ENCODE measurements at regions not wholly inside any gene's neighbourhood (a gene's known extent, or its start where the extent isn't known, plus 50 kb on each side); places are given as distances from the start of the nearest gene placed in this dataset.

- BruUV-seq (replicated peaks): no TSS peak
- intact Hi-C loops (cut with micrococcal nuclease; ENCODE audit: unreplicated experiment): no loop called here
Observed at GRCh38 chr16:86243123-86243473, 267.2 kb upstream of the FOXF1 start.

More at GRCh38 chr16:86243123-86243473, 267.2 kb upstream of the FOXF1 start:
- TF ChIP-seq CREM (IDR thresholded peaks at IDR 0.05; ENCODE audit: low read depth): no peak
- no peak for TF ChIP-seq HDAC2 (IDR thresholded peaks at IDR 0.05)
- no peak for TF ChIP-seq TCF12 (IDR thresholded peaks at IDR 0.05; ENCODE audit: low read depth, low read length)
- TF ChIP-seq PRDM15 (CRISPR knock-in tag; IDR thresholded peaks at IDR 0.05): no peak
- no peak for TF ChIP-seq CREB1 (IDR thresholded peaks at IDR 0.05; ENCODE audit: low read depth)
- TF ChIP-seq TBL1XR1 (IDR thresholded peaks at IDR 0.05; ENCODE audit: low read depth, low read length): no peak
- no peak for TF ChIP-seq SMAD1 (IDR thresholded peaks at IDR 0.05; ENCODE audit: low read depth, partially characterized antibody)
- TF ChIP-seq CBX3 (IDR thresholded peaks at IDR 0.05; ENCODE audit: borderline replicate concordance, low read depth): no peak
- no peak for TF ChIP-seq IKZF1 (conservative IDR thresholded peaks at IDR 0.05)
- TF ChIP-seq SIN3A (IDR thresholded peaks at IDR 0.05; ENCODE audit: low read depth, low read length): no peak
- TF ChIP-seq CTCF (IDR thresholded peaks at IDR 0.05 in 2 of 3, conservative IDR thresholded peaks at IDR 0.05 in 1 of 3; ENCODE audit: control insufficient read depth in 2 of 3, extremely low read depth in 1 of 3, insufficient read depth in 1 of 3, low read depth in 3 of 3, low read length in 3 of 3): no peak
- H3K9me3 ChIP-seq (replicated peaks; ENCODE audit: control insufficient read depth, insufficient read depth, low read length): no peaks in the 10 kb centered on the region; the same call in 2 of the 3 replicates
- H3K79me2 ChIP-seq (ENCODE audit: control insufficient read depth, insufficient read depth, low read length): no peaks in the 10 kb centered on the region
- H3K4me1 ChIP-seq (ENCODE audit: control insufficient read depth, insufficient read depth, low read length): no peaks in the 10 kb centered on the region
- H3K9ac ChIP-seq (ENCODE audit: control insufficient read depth, insufficient read depth, low read length): no peak overlapping the region
- POLR2A ChIA-PET: no interaction called here
- CTCF ChIA-PET: no interaction called here
- no peak overlapping the region for H3K4me2 ChIP-seq (ENCODE audit: control insufficient read depth, insufficient read depth)
- H3K27ac ChIP-seq (ENCODE audit: control insufficient read depth, insufficient read depth): no peak overlapping the region
- DNase-seq (ENCODE audit: low read depth, low spot score) (no peak), ATAC-seq (no peak), FAIRE-seq (no peak)
- no peaks in the 10 kb centered on the region; a peak in 1 of 4 replicates for H3K27me3 ChIP-seq (replicated peaks in 1 of 2; ENCODE audit: control insufficient read depth in 2 of 2, insufficient read depth in 2 of 2, low read length in 1 of 2)
- H4K20me1 ChIP-seq (ENCODE audit: control insufficient read depth, insufficient read depth): no peaks in the 10 kb centered on the region
- H3K4me3 ChIP-seq: no peak overlapping the region
- no peaks in the 10 kb centered on the region for H3K36me3 ChIP-seq (ENCODE audit: control insufficient read depth in 2 of 2, insufficient read depth in 2 of 2, low read length in 1 of 2)
- in situ Hi-C loops (cut with MboI): no loop called here
- RAD21 ChIA-PET (ENCODE audit: unreplicated experiment): no interaction called here
- SMC1A ChIA-PET (ENCODE audit: uncharacterized antibody, unreplicated experiment): no interaction called here
- 17% methylated on average over 6 of the region's 6 CpGs for WGBS (ENCODE audit: insufficient coverage, insufficient replicate concordance, low lambda C conversion rate, missing lambda C conversion rate)
- no peak overlapping the region for H2AFZ ChIP-seq (ENCODE audit: control insufficient read depth, low read depth, low read length)

Measured in GM12878 (cell line).